22Rv1 (cell line): ENCODE measurements at regions not wholly inside any gene's neighbourhood (a gene's known extent, or its start where the extent isn't known, plus 50 kb on each side); places are given as distances from the start of the nearest gene placed in this dataset.

Experiments
- CTCF ChIP-seq: fragments of 450-650 bp; IDR thresholded peaks from 2 replicates; pipeline ENCODE4 v1.5.1; 2017; ENCODE audit warnings: mild to moderate bottlenecking
- ZFX ChIP-seq: fragments of 450-650 bp; IDR thresholded peaks from 2 replicates; pipeline ENCODE4 v1.6.1; 2017; ENCODE audit warnings: antibody characterized with exemption, borderline replicate concordance

- TF ChIP-seq CTCF: no peak
- TF ChIP-seq ZFX: no peak
These were observed 382.3 kb upstream of the EEF2KMT start for GRCh38 chr16:5479926-5480325.
